ENCODE measurements at regions not wholly inside any gene's neighbourhood (a gene's known extent, or its start where the extent isn't known, plus 50 kb on each side); places are given as distances from the start of the nearest gene placed in this dataset.
"Not testable (repeated sequence)": the region's sequence is repeated elsewhere in the genome, so short reads cannot be mapped to it uniquely, and the experiment has no call there.

GRCh38 chr10:26626066-26626465, 71.4 kb upstream of the PDSS1 start:
- Histone ChIP-seq H3K36me3 (ENCODE audit: control insufficient read depth, insufficient read depth, low read length) (no peaks in the 10 kb centered on the region), H3K4me2 (ENCODE audit: low read length) (no peak overlapping the region), H3K27ac (no peak overlapping the region)

GRCh38 chr10:26627324-26627723, 70.2 kb upstream of the PDSS1 start:
- Histone ChIP-seq H3K27me3 (ENCODE audit: control insufficient read depth, insufficient read depth, low read length) (no peaks in the 10 kb centered on the region), H3K27ac (no peak overlapping the region), H3K9me3 (ENCODE audit: control insufficient read depth, low read length) (no peaks in the 10 kb centered on the region), H3K36me3 (ENCODE audit: control insufficient read depth, insufficient read depth, low read length) (no peaks in the 10 kb centered on the region), H3K79me2 (no peaks in the 10 kb centered on the region), H2AFZ (no peak overlapping the region), H3K9ac (no peak overlapping the region), H3K4me1 (no peaks in the 10 kb centered on the region), H3K4me3 (ENCODE audit: low read depth, low read length) (no peak overlapping the region), H3K4me2 (ENCODE audit: low read length) (no peak overlapping the region)
- no peak for TF ChIP-seq CTCF (IDR thresholded peaks at IDR 0.05)

More at GRCh38 chr10:26626066-26626465, 71.4 kb upstream of the PDSS1 start:
- Histone ChIP-seq H2AFZ (no peak overlapping the region), H3K4me3 (ENCODE audit: low read depth, low read length) (no peak overlapping the region), H3K9me3 (ENCODE audit: control insufficient read depth, low read length) (no peaks in the 10 kb centered on the region), H3K79me2 (no peaks in the 10 kb centered on the region), H3K4me1 (no peaks in the 10 kb centered on the region), H3K9ac (no peak overlapping the region), H3K27me3 (ENCODE audit: control insufficient read depth, insufficient read depth, low read length) (no peaks in the 10 kb centered on the region)
- no peak for TF ChIP-seq CTCF (IDR thresholded peaks at IDR 0.05)

GRCh38 chr10:26628395-26628794, 69.1 kb upstream of the PDSS1 start:
- Histone ChIP-seq H3K4me1 (no peaks in the 10 kb centered on the region), H3K27me3 (ENCODE audit: control insufficient read depth, insufficient read depth, low read length) (no peaks in the 10 kb centered on the region), H3K9me3 (ENCODE audit: control insufficient read depth, low read length) (no peaks in the 10 kb centered on the region), H2AFZ (no peak overlapping the region), H3K4me2 (ENCODE audit: low read length) (no peak overlapping the region), H3K27ac (no peak overlapping the region), H3K79me2 (no peaks in the 10 kb centered on the region), H3K36me3 (ENCODE audit: control insufficient read depth, insufficient read depth, low read length) (no peaks in the 10 kb centered on the region), H3K4me3 (ENCODE audit: low read depth, low read length) (no peak overlapping the region), H3K9ac (no peak overlapping the region)
- no peak for TF ChIP-seq CTCF (IDR thresholded peaks at IDR 0.05)

- not testable (repeated sequence) for H3K4me2 ChIP-seq (ENCODE audit: low read length); H3K4me3 ChIP-seq (ENCODE audit: low read depth, low read length); H3K79me2 ChIP-seq; H2AFZ ChIP-seq; H3K9me3 ChIP-seq (ENCODE audit: control insufficient read depth, low read length); H3K27ac ChIP-seq; H3K9ac ChIP-seq; H3K27me3 ChIP-seq (ENCODE audit: control insufficient read depth, insufficient read depth, low read length); H3K4me1 ChIP-seq; H3K36me3 ChIP-seq (ENCODE audit: control insufficient read depth, insufficient read depth, low read length)
Measured at GRCh38 chr10:26632171-26632570, 65.3 kb upstream of the PDSS1 start.

GRCh38 chr10:26634111-26634510, 63.4 kb upstream of the PDSS1 start:
- H3K36me3 ChIP-seq (ENCODE audit: control insufficient read depth, insufficient read depth, low read length); H3K4me3 ChIP-seq (ENCODE audit: low read depth, low read length); H3K4me2 ChIP-seq (ENCODE audit: low read length); H3K79me2 ChIP-seq; H3K27ac ChIP-seq; H2AFZ ChIP-seq; H3K9ac ChIP-seq; H3K9me3 ChIP-seq (ENCODE audit: control insufficient read depth, low read length); H3K27me3 ChIP-seq (ENCODE audit: control insufficient read depth, insufficient read depth, low read length); H3K4me1 ChIP-seq: not testable (repeated sequence)

GRCh38 chr10:26637521-26638275, 59.8 kb upstream of the PDSS1 start:
- Histone ChIP-seq H3K36me3 (ENCODE audit: control insufficient read depth, insufficient read depth, low read length) (no peaks in the 10 kb centered on the region), H3K4me2 (ENCODE audit: low read length) (no peak overlapping the region), H3K4me1 (no peaks in the 10 kb centered on the region), H3K27me3 (ENCODE audit: control insufficient read depth, insufficient read depth, low read length) (no peaks in the 10 kb centered on the region), H3K9ac (no peak overlapping the region), H3K79me2 (no peaks in the 10 kb centered on the region), H3K4me3 (ENCODE audit: low read depth, low read length) (no peak overlapping the region), H3K9me3 (ENCODE audit: control insufficient read depth, low read length) (no peaks in the 10 kb centered on the region), H3K27ac (no peak overlapping the region), H2AFZ (no peak overlapping the region)
- no peak for TF ChIP-seq CTCF (IDR thresholded peaks at IDR 0.05)

Data from parathyroid adenoma (tissue), 2 donors.